Fibroblast of skin of left quadriceps (primary cell): ENCODE measurements at regions not wholly inside any gene's neighbourhood (a gene's known extent, or its start where the extent isn't known, plus 50 kb on each side); places are given as distances from the start of the nearest gene placed in this dataset.
A peak's percentile ranks its signal among the peaks of the same experiment; 100 is the strongest.
"Not testable (repeated sequence)": the region's sequence is repeated elsewhere in the genome, so short reads cannot be mapped to it uniquely, and the experiment has no call there.

Source experiments
- DNase-seq, 2 experiments: peaks; one replicate each; pipeline ENCODE4 v3.0.0-alpha.2; 2013; ENCODE audit warnings: low read depth in 2 of 2

DNA sequence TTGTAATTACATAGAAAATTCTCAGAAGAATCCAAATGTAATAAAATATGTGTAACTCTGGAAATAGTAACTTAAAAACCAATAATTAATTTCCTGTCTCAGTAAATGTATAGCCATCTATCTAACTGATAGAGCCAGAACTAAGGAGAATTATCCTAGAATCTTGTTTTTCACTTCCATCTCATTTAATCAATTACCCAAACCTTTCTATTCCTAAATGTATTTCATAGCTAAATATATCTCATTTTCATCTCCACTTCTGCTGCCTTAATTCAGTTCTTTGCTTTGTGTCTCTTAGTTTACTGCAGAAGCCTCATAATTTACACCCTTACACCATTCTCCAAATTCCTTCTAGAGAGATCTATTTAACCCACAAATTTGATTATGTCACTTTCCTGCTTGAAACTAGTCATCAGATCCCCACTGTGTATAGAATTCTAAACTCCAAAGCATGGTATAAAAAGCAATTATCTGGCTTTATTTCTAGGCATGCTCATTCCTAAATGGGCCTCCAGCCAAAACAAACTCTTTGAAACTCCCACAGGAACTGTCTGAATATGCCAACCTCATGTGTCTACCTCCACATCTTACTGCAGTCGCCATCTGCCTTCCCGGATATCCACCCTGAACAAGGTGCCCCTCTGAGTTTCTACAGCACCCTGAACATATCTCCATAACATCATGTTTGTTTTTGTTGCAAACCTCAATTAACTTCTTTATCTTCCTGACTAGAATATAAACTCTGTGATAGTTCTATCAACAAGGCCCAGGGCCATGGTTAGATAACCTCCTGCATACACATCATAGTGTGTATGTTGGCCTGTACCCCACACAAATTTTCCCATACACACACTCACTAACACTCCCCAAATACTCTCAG, 70.5 kb upstream of the ADTRP start:
- peak; percentile 55 to 60 for DNase-seq

DNA sequence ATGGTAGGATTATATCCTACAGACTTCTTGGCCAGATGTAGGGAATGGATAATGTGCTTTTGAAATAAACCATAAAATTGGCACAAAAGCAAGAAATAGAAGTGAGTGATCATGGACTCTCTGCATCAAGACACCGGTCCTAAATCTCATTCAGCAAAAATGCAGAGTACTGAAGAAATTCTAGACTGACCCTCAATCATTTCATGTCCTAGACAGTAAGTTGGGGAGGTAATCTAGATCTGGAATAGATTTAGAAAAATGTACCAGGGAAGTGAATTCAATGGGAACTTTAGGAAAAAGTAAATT, 69.7 kb upstream of the ADTRP start:
- DNase-seq = no peak

DNA sequence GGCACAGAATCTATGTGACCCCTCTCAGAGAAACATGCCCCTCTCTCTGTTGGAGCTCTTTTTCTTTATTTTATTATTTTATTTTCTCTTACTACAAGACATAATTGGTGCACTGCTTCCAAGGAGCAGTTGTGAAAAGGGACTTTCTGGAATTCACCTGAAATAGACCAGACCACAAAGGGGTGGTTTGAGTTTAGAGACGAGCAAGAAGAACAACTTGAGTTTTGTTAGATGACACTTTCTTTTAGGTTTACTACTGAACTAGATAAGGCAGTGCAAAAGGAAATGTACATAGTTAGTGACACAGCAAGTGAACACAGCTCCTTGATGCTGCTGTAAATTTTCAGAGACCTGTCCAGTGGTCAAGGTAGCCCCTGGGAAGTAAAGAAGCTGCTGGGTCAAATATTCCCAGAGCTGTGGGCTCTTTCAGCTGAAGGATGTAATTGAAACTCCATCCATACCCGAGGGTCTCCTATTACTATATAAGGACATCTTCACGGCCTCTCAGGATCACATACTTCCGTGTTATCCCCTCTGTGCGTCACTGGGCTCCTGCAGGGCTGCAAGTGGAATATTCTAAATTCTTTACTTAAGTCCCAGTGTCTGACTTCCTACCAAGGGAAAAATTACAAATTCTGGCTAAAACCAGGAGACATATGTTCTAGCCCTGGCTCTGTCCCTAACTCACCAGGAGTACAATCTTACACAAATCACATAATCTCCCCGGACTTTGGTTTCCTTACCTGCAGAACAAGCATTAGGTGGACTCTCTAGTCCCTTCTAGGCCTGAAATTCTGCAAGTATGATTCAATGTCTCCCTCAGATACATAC, 69.1 kb upstream of the ADTRP start:
- DNase-seq = peak in 1 of 2 experiments; percentile 38

DNA sequence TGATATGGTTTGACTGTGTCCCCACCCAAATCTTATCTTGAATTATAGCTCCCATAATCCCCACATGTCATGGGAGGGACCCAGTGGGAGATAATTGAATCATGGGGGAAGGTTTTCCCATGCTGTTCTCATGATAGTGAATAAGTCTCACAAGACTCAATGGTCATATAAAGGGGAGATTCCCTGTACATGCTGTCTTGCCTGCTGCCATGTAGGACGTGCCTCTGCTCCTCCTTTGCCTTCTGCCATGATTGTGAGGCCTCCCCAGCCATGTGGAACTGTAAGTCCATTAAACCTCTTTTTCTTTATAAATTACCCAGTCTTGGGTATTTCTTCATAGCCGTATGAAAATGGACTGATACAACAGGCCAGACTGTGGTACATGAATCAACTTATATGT, 68.5 kb upstream of the ADTRP start:
- DNase-seq = not testable (repeated sequence)

DNA sequence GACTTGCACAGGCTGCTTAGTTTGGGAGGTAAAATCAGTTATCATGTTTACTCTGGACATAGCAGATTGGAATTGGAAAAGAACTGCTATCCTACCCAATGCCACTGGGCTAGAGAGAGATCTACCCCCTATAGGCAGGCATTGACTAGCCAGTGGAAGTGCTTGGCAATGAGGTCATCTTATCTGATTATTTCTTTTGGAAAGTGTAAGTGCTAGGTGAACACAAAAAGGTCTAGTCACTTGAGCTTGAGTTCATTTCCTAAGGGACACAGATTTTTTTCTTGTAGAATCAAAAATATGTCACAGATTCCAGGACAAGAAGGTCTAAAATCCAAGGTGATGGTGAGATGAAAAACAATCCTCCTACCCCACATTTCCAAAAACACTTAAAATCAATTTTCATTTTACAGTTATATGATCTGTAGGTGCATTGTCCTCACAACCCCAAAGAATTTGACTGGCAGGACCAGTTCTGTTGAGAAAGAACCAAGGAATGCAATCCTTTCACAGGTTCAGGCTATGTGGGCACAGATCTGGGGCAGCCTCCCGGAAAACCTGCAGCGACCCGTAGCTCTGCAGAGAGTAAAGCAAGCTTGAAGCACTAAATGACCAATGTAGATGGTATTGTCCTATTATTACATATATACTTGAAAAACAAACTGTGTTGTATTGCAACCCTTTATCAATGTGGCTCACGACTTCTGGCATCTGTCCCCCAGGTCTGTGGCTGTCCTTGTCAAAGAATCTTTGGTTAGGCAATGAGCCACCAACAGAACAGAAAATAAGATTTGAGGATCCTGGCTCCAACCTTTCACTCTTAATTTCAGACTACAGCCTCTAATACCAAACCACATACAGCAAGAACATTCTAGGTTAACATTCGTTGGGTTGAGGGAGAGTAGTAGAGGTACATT, 67.3 kb upstream of the ADTRP start:
- no peak for DNase-seq

DNA sequence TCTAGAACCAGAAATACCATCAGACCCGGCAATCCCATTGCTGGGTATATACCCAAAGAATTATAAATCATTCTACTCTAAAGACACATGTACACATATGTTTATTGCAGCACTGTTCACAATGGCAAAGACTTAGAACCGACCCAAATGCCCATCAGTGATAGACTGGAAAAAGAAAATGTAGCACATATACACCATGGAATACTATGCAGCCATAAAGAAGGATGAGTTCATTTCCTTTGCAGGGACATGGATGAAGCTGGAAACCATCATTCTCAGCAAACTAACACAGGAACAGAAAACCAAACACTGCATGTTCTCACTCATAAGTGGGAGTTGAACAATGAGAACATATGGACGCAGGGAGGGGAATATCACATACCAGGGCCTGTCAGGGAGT, 64.2 kb upstream of the ADTRP start:
- DNase-seq = not testable (repeated sequence)

DNA sequence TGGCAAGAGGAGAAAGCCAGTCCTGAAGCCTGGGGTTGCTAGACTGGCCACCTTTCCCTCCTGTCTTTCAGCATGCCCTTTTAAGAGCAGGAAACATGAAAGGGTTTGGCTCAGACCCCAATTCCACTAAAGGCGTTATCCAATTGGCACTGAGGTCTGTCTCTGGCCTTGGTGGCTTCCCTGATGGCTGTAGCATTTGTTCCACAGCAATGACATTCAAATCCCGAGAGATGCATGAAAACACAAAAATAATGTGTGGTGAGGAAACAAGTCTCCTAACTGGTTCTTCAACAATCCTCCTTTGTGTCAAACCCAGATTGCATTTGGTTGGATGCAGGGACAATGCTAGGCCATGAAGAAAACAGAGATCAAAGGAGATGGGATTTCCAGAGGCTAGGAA, 56.5 kb upstream of the ADTRP start:
- no peak for DNase-seq

DNA sequence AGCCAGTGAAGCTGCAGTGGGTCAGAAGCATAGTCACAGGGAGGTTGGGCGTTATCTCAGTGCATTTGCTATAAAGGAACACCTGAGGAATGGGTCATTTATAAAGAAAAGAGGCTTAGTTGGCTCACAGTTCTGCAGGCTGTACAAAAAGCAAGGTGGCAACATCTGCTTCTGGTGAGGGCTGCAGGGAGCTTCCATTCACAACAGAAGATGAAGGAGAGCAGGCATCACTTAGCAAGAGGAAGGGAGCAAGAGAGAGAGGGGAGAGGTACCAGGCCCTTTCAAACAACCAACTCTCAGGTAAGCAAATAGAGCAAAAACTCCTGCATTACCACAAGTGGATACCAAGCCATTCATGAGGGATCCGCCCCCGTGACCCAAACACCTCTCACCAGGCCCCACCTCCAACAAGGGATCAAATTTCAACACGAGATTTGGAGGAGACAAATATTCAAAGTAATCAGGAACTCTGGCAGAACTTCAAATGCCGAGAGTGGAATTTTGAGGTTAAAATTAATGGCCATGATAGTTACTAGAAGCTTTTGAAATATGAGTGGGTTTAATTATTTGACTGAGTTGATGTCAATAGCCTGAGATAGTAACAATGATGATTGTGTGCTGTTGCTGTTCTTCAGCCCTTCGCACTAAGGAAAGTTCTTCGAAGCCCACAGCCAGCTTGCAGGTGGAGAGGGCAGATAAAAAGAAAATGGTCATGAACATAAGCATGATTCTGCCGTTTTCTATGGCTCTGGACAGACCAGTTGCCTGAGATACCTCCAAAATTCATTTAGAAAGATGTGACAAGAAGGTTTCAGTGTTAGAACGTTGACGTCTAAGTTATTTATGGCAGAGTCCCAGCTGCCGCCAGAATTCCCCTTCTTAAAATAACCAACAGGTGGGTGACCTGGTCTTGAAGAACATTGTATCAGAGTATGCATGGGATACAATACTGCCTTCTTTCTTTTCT, 55.3 kb upstream of the ADTRP start:
- no peak for DNase-seq

DNA sequence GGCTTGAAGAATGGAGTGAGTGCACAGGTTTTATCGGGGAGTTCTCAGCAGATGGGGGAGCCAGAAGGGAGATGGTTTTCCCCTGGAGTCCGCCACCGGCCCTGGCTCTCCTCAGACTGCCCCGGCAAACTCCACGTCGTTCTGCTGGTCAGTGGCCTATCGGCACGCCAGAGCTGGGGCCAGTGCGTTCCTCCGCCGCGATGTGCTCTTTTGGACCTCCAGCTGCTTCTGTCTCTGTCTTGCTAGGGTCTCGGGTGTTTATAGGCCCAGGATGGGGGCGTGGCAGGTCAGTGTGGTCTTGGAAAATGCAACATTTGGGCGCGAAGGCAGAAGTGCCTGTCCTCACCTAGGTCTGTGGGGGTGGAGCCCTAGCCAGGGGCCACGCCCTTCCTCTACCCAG, 53.0 kb upstream of the ADTRP start:
- no peak for DNase-seq

DNA sequence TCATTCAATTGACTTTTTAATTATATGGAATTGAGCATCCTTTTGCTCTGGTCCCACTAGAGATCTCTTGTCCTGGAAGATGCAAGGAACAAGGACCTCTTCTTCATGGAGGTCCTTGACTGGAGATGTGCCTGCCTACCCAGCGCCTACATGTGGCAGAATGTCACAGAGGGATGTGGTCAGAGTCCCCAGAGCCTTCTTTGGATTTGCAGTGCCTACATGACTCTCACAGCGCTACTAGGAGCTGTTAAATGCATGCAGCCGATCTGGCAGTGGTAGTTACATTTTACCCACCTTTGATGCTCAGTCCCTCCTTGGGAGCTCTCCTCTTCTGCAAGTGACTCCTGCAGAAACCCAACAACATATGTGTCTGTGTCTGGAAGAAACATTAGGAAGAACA, 51.9 kb upstream of the ADTRP start:
- no peak for DNase-seq

DNA sequence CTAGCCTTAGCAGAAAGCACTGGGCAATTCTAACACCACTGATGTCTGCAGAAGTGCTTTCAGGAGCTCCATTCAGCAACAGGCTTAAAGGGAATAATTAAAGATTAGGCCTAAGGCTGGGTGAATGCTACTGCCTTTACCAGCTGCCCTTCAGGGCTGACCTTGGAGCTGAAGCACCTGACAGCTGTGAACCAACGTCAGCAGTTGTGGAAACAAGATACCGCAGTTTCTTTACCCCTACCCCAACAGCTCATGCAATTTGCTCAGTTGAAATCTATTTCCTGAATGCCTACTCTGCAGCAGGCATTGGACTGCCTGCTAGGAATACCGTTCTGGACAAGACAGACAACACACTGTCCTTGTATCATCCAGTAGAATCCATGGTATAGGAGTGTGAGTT, 51.5 kb upstream of the ADTRP start:
- DNase-seq = no peak

DNA sequence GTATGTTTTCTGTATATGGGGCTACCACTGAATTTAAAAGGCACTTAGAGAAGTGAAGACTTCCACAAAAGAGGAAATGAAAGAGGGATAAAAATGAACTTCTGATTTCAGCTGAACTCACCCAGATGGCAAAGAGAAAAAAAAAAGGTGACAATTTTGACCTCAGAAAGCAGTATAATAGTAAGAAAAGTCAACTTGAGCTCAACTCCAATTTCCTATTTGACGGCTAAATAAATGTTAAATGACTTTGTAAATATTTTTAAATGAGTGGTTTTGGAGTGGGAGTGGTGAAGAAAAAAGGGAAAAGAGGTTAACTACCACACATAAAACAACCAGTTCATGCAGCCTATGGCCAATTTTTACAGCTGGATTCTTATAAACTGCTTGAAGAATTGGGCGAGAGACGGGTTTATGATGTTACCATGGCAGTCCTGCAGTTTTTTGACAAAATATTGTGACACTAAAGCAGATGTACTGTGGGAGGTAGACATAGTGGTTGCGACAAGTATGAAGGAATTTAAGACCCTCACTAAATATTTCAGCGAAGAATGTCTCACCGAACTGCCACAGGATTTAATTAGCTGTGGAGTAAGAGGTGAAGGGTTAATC, 49.8 kb upstream of the ADTRP start:
- DNase-seq = no peak
